Glutamatergic neuron (in vitro differentiated cells): ENCODE measurements at regions not wholly inside any gene's neighbourhood (a gene's known extent, or its start where the extent isn't known, plus 50 kb on each side); places are given as distances from the start of the nearest gene placed in this dataset.

Experiments
- DNase-seq: peaks from one replicate; pipeline ENCODE4 v3.0.0; 2022
- H3K27ac Mint-ChIP-seq: one replicate; pipeline ENCODE4 v1.8.0; 2020; ENCODE audit warnings: mild to moderate bottlenecking, mixed read lengths, inconsistent platforms; ENCODE audit not compliant: unreplicated experiment
- H3K27me3 Mint-ChIP-seq: one replicate; pipeline ENCODE4 v1.8.0; 2020; ENCODE audit warnings: mild to moderate bottlenecking, moderate library complexity, mixed read lengths, inconsistent platforms; ENCODE audit not compliant: unreplicated experiment
- H3K36me3 Mint-ChIP-seq: one replicate; pipeline ENCODE4 v1.8.0; 2020; ENCODE audit warnings: mild to moderate bottlenecking, mixed read lengths, inconsistent platforms; ENCODE audit not compliant: unreplicated experiment
- H3K4me1 Mint-ChIP-seq: one replicate; pipeline ENCODE4 v1.8.0; 2020; ENCODE audit warnings: mild to moderate bottlenecking, low read depth, mixed read lengths, inconsistent platforms; ENCODE audit not compliant: unreplicated experiment
- H3K4me3 Mint-ChIP-seq: one replicate; pipeline ENCODE4 v1.8.0; 2020; ENCODE audit warnings: mild to moderate bottlenecking, mixed read lengths, inconsistent platforms; ENCODE audit not compliant: unreplicated experiment
- H3K9me3 Mint-ChIP-seq: one replicate; pipeline ENCODE4 v1.8.0; 2020; ENCODE audit warnings: mild to moderate bottlenecking, moderate library complexity, mixed read lengths, inconsistent platforms; ENCODE audit not compliant: unreplicated experiment
- CTCF ChIP-seq: fragments of 200-600 bp; sonication (generic); IDR thresholded peaks from one replicate; pipeline ENCODE4 v1.5.0; 2021; ENCODE audit not compliant: partially characterized antibody, unreplicated experiment

GRCh38 chr5:29016067-29016466, 1977.7 kb upstream of the CDH9 start:
- no peak overlapping the region for H3K4me3 Mint-ChIP-seq
- TF ChIP-seq CTCF = no peak
- DNase-seq = no peak
- no peaks in the 10 kb centered on the region for H3K27me3 Mint-ChIP-seq
- H3K9me3 Mint-ChIP-seq = no peaks in the 10 kb centered on the region
- H3K4me1 Mint-ChIP-seq = no peaks in the 10 kb centered on the region
- no peak overlapping the region for H3K27ac Mint-ChIP-seq
- H3K36me3 Mint-ChIP-seq = no peaks in the 10 kb centered on the region

- Mint-ChIP-seq H3K27me3 (no peaks in the 10 kb centered on the region), H3K9me3 (no peaks in the 10 kb centered on the region), H3K4me3 (no peak overlapping the region), H3K27ac (no peak overlapping the region), H3K4me1 (no peaks in the 10 kb centered on the region), H3K36me3 (no peaks in the 10 kb centered on the region)
- no peak for TF ChIP-seq CTCF
- DNase-seq = no peak
These were observed 1977.1 kb upstream of the CDH9 start for GRCh38 chr5:29015523-29015922.

GRCh38 chr5:29005386-29005785, 1967.0 kb upstream of the CDH9 start:
- TF ChIP-seq CTCF = no peak
- H3K36me3 Mint-ChIP-seq = no peaks in the 10 kb centered on the region
- H3K4me1 Mint-ChIP-seq = peaks cover 1% of the 10 kb centered on the region
- no peak for DNase-seq
- H3K4me3 Mint-ChIP-seq = no peak overlapping the region
- H3K27ac Mint-ChIP-seq = no peak overlapping the region
- H3K9me3 Mint-ChIP-seq = no peaks in the 10 kb centered on the region
- no peaks in the 10 kb centered on the region for H3K27me3 Mint-ChIP-seq

GRCh38 chr5:29002481-29002880, 1964.1 kb upstream of the CDH9 start:
- no peak overlapping the region for H3K27ac Mint-ChIP-seq
- H3K4me3 Mint-ChIP-seq = no peak overlapping the region

GRCh38 chr5:29001666-29002065, 1963.3 kb upstream of the CDH9 start:
- Mint-ChIP-seq H3K4me1 (no peaks in the 10 kb centered on the region), H3K27me3 (no peaks in the 10 kb centered on the region), H3K4me3 (no peak overlapping the region), H3K9me3 (no peaks in the 10 kb centered on the region), H3K36me3 (no peaks in the 10 kb centered on the region), H3K27ac (no peak overlapping the region)
- no peak for TF ChIP-seq CTCF
- DNase-seq = no peak

More at GRCh38 chr5:29002481-29002880, 1964.1 kb upstream of the CDH9 start:
- Mint-ChIP-seq H3K9me3 (no peaks in the 10 kb centered on the region), H3K27me3 (no peaks in the 10 kb centered on the region), H3K36me3 (no peaks in the 10 kb centered on the region), H3K4me1 (no peaks in the 10 kb centered on the region)
- DNase-seq = no peak
- TF ChIP-seq CTCF = no peak
